Mesodermal cell (in vitro differentiated cells): ENCODE measurements at regions not wholly inside any gene's neighbourhood (a gene's known extent, or its start where the extent isn't known, plus 50 kb on each side); places are given as distances from the start of the nearest gene placed in this dataset.

ENCODE experiments used
- H3K27ac ChIP-seq: 2 replicates; pipeline ENCODE4 v1.7.0; 2013; ENCODE audit warnings: mild to moderate bottlenecking, low read depth, low read length, moderate library complexity; ENCODE audit not compliant: severe bottlenecking
- H3K36me3 ChIP-seq: 2 replicates; pipeline ENCODE4 v1.7.1; 2013; ENCODE audit warnings: mild to moderate bottlenecking, low read length, moderate library complexity; ENCODE audit not compliant: control insufficient read depth, insufficient read depth
- H3K4me1 ChIP-seq: one replicate; pipeline ENCODE4 v1.7.1; 2013; ENCODE audit warnings: mild to moderate bottlenecking, low read length; ENCODE audit not compliant: insufficient read depth, control insufficient read depth, poor library complexity, severe bottlenecking
- H3K4me3 ChIP-seq: 2 replicates; pipeline ENCODE4 v1.7.0; 2013; ENCODE audit warnings: low read length, control low read depth, mild to moderate bottlenecking; ENCODE audit not compliant: insufficient read depth, poor library complexity, severe bottlenecking; ENCODE audit errors: extremely low read depth
- H3K9me3 ChIP-seq: 2 replicates; pipeline ENCODE4 v1.7.1; 2013; ENCODE audit warnings: mild to moderate bottlenecking, low read length, moderate library complexity; ENCODE audit not compliant: control insufficient read depth
- WGBS, 2 experiments: methylation state at CpG; one replicate each; pipeline ENCODE4 v1.1.5; 2013; ENCODE audit warnings: missing lambda C conversion rate in 2 of 2; ENCODE audit not compliant: insufficient coverage in 2 of 2; 5-methylcytosine and 5-hydroxymethylcytosine counted together

DNA sequence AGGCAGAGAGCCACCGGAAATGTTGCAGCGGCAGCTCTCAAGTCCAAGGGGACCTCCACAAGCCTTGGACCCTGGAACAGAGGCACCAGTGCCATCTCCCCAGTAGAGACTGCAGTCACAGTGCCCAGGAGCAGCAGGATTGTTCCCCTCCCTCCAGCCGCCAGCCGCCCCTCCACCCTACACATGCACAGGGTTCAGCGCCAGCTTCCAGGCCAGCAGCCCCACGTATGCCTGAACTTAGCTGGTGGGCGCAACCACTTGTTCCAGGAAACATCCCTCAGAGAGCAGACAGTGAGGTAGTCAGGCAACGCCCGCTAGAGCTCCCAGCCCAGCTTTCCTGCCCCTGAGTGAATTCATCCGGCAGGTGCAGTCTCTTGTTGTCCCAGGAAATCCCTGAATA is 1098.1 kb upstream of the NCAM2 start:
- H3K4me3 ChIP-seq = no peak overlapping the region
- 93 to 94% methylated on average over 7 to 8 of the region's 10 CpGs for whole genome bisulfite sequencing, 2 experiments

DNA sequence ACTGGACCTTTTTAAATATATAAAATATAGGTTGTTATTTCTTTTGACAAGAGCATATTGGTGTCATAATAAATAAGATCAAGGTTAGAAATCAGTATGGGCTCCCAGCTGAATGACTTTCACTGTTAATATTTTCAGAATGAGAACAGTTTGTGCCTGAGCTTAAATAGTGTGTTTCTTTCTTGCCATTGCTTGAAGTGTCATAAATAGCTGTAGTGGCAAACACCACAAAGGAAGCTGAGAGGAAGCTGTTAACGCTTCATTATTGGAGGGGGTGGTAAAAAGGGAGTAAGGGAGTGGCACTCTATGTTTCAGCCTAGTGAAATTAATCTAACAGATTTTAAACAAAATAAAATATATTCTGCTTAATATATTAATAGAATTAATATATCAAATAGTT is 1089.8 kb upstream of the NCAM2 start:
- Histone ChIP-seq H3K36me3 (no peaks in the 10 kb centered on the region), H3K4me1 (no peaks in the 10 kb centered on the region), H3K27ac (no peak overlapping the region), H3K9me3 (no peaks in the 10 kb centered on the region), H3K4me3 (no peak overlapping the region)
- WGBS, 2 experiments = no CpG with 5 or more reads among the region's 1 CpG

More for the DNA sequence above, 1098.1 kb upstream of the NCAM2 start:
- no peaks in the 10 kb centered on the region for H3K4me1 ChIP-seq
- no peaks in the 10 kb centered on the region for H3K9me3 ChIP-seq
- no peak overlapping the region for H3K27ac ChIP-seq
- no peaks in the 10 kb centered on the region for H3K36me3 ChIP-seq

DNA sequence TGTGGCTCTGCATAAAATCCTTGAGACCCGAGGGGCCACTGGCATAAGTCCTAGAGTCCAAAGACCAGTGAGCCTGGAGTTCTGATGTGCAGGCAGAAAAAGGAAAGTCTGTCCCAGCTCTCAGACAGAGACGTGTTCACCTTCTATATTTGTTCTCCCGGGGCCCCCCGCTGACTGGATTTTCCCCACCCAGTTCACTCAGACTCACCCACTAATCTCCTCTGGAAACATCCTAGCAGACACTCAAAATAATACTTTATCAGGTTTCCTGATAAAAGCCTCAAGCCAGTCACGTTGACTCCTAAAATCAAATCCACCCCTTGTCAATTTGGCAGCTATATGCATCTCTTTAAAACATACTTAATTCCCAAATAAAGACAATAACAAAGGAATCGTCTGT is 1084.2 kb upstream of the NCAM2 start:
- Histone ChIP-seq H3K36me3 (no peaks in the 10 kb centered on the region), H3K9me3 (no peaks in the 10 kb centered on the region), H3K4me3 (no peak overlapping the region), H3K27ac (no peak overlapping the region), H3K4me1 (no peaks in the 10 kb centered on the region)
- 83 to 90% methylated on average over 4 to 5 of the region's 6 CpGs for WGBS, 2 experiments

DNA sequence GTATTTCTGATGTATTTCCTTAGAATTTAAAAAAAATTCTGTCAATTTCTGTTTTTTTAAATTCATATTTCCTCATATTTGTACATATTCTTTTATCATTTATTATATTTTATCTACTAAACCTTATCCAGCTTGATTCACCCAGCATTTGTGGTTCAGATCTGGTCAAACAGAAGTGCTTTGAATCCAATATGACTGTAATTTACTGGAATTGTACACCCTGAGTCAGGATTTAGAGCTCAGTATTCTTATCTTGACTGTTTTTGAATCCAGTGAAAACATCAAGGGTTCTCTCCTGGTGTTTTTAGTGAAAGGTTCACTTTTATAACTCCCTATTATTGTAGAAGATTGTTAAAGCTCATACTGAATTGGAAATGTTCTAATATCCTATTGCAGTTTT is 1077.0 kb upstream of the NCAM2 start:
- H3K27ac ChIP-seq = no peak overlapping the region

DNA sequence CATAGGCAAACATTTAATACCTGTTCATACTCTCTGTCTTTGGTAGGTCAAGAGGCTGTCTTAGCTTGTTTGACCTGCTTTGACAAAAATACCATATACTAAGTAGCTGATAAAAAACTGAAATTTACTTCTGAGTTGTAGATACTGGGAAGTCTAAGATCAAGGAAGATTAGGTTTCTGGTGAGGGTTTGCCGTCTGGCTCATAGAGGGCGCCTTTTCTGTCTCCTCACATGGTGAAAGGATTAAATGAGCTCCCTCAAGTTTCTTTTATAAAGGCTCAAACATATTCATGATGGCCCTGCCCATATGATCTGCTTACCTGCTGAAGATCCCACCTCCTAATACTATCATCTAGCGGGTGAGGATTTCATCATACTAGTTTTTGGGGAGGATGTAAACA is 1076.1 kb upstream of the NCAM2 start:
- Histone ChIP-seq H3K4me1 (no peaks in the 10 kb centered on the region), H3K4me3 (no peak overlapping the region), H3K9me3 (no peaks in the 10 kb centered on the region), H3K36me3 (no peaks in the 10 kb centered on the region), H3K27ac (no peak overlapping the region)
- no CpG with 5 or more reads among the region's 3 CpGs for WGBS, 2 experiments

More for the DNA sequence above, 1077.0 kb upstream of the NCAM2 start:
- no peaks in the 10 kb centered on the region for H3K36me3 ChIP-seq
- H3K9me3 ChIP-seq = no peaks in the 10 kb centered on the region
- no peaks in the 10 kb centered on the region for H3K4me1 ChIP-seq
- no peak overlapping the region for H3K4me3 ChIP-seq

- 89 to 90% methylated on average over 4 to 5 of the region's 6 CpGs for WGBS, 2 experiments
- H3K36me3 ChIP-seq = no peaks in the 10 kb centered on the region
- H3K27ac ChIP-seq = no peak overlapping the region
- no peaks in the 10 kb centered on the region for H3K9me3 ChIP-seq
- H3K4me3 ChIP-seq = no peak overlapping the region
- H3K4me1 ChIP-seq = no peaks in the 10 kb centered on the region
Measured at GRCh38 chr21:19935467-19935866, 1062.7 kb upstream of the NCAM2 start.

GRCh38 chr21:19937619-19938018 is 1060.6 kb upstream of the NCAM2 start:
- Histone ChIP-seq H3K4me3 (no peak overlapping the region), H3K36me3 (no peaks in the 10 kb centered on the region), H3K4me1 (no peaks in the 10 kb centered on the region), H3K27ac (no peak overlapping the region), H3K9me3 (no peaks in the 10 kb centered on the region)
- 73 to 90% methylated on average over 2 to 3 of the region's 4 CpGs for WGBS, 2 experiments

DNA sequence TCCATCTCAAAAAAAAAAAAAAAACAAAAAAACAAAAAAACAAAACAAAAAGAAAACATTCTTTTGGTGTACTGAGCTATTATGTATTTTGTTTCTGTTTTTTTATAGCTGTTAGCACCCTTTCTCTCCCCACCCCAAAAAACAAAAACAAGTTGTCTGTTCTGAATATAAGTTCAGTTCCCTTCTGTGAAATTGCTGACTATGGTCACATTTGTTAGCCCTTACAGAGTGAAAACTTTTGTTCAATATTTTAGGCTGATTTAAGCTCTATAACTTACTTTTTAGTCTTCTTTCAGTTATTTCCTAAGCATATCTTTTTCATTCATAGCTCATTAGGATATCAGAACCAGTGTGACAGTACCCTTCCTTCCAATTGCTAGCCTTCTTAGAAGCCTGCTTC is 1056.6 kb upstream of the NCAM2 start:
- no peak overlapping the region for H3K27ac ChIP-seq
- H3K4me3 ChIP-seq = no peak overlapping the region
- no peaks in the 10 kb centered on the region for H3K4me1 ChIP-seq
- H3K9me3 ChIP-seq = no peaks in the 10 kb centered on the region
- no peaks in the 10 kb centered on the region for H3K36me3 ChIP-seq

DNA sequence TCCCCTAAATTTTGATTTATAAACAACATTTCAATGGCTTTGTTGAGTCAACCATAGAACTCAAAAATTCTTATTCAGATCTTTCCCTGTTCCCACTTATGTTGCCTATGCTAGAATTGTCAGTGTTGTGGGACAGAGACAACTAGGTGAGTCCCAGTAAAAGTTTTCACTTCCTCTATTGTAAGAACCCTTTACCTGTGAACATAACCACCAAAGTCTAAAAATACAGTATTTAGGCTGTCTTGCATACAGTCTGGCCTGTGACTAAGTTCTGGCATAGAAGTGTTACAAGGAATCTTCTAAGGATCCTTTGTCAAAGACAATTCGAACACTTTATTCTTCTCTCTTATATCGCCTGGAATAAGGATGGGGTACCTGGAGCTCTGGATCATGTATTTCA is 1047.9 kb upstream of the NCAM2 start:
- Histone ChIP-seq H3K27ac (no peak overlapping the region), H3K9me3 (no peaks in the 10 kb centered on the region), H3K4me3 (no peak overlapping the region), H3K36me3 (no peaks in the 10 kb centered on the region), H3K4me1 (no peaks in the 10 kb centered on the region)
- WGBS, 2 experiments = no CpG with 5 or more reads among the region's 2 CpGs

GRCh38 chr21:19969156-19969555 is 1029.1 kb upstream of the NCAM2 start:
- Histone ChIP-seq H3K36me3 (no peaks in the 10 kb centered on the region), H3K27ac (no peak overlapping the region), H3K4me3 (no peak overlapping the region), H3K4me1 (no peaks in the 10 kb centered on the region), H3K9me3 (no peaks in the 10 kb centered on the region)

DNA sequence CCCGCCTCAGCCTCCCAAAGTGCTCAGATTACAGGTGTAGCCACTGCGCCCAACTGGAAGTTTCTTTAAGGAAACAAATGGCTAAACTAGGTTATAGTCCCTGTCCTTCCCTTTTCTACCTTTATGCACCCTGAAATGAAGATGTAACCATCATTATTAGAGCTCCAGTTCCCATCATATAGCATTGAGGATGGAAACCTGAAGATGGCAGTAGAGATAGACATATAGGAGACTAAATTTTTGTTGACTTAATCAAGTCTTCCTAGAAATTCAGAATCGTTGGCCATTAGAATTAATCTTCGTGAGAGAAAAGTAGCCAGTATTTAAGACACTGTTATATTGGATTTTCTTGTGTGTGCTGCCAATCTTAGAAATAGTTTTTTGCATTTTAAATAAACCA is 1016.3 kb upstream of the NCAM2 start:
- Histone ChIP-seq H3K4me1 (no peaks in the 10 kb centered on the region), H3K9me3 (no peaks in the 10 kb centered on the region), H3K27ac (no peak overlapping the region), H3K4me3 (no peak overlapping the region), H3K36me3 (no peaks in the 10 kb centered on the region)
- WGBS, 2 experiments = 83 to 100% methylated on average over 3 to 4 of the region's 4 CpGs

DNA sequence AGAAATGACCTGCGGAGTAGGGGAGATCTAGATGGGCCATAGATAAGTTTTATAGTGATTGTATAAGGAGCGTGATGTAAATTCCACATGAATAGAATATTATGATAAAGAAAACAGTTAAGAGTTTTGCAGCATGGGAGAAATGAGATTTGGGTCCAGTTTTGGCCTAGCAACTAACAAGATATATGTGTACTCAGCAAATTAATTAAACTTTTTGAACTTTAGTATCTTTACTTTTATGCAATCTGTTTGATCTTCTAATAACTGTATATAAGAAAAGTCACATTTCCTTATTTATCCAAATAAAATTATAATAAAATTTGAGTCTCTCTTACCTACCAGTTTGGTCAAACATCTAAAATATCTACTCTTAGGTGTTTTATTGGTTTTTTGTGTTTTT is 1011.8 kb upstream of the NCAM2 start:
- WGBS, 2 experiments = 84 to 100% methylated on average over 1 to 2 of the region's 2 CpGs
- no peaks in the 10 kb centered on the region for H3K36me3 ChIP-seq
- H3K4me1 ChIP-seq = no peaks in the 10 kb centered on the region
- H3K9me3 ChIP-seq = no peaks in the 10 kb centered on the region
- H3K4me3 ChIP-seq = no peak overlapping the region
- no peak overlapping the region for H3K27ac ChIP-seq
